Ureter (tissue), 1 donor: ENCODE measurements at regions not wholly inside any gene's neighbourhood (a gene's known extent, or its start where the extent isn't known, plus 50 kb on each side); places are given as distances from the start of the nearest gene placed in this dataset.

Experiments used
- DNase-seq: peaks from one replicate; pipeline ENCODE4 v3.0.0-alpha.2; 2020; ENCODE audit warnings: low spot score
- donor health status: DM: yes; HTN: yes; CAD: no.

- DNase-seq: no peak
Measured at GRCh38 chr6:104322841-104323240, 536.9 kb downstream of the HACE1 start.

GRCh38 chr6:104321301-104321700 lies 538.4 kb downstream of the HACE1 start:
- DNase-seq: no peak

GRCh38 chr6:104320896-104321295 lies 538.8 kb downstream of the HACE1 start:
- no peak for DNase-seq

GRCh38 chr6:104312851-104313250 lies 546.9 kb downstream of the HACE1 start:
- DNase-seq: no peak

- no peak for DNase-seq
Measured at GRCh38 chr6:104306211-104306610, 553.5 kb downstream of the HACE1 start.

DNA sequence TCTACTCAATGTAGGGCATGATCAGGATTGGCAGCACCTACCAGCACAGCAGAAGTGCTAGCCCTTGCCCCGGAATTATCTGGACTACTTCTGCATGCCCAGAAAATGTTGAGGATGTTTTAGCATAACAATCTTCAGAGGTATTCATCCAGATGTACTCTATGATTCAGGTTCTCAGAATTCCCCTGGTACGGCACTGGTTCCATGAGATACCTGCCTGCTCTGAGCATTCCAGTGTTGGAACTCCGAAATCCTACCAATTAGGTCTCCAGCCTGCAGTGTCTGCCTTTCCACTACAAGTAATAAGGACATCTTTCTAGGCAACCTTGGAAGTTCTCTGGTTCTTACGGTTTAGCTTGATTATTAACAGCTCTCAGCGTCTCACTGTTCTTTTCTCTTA lies 554.5 kb downstream of the HACE1 start:
- no peak for DNase-seq

DNA sequence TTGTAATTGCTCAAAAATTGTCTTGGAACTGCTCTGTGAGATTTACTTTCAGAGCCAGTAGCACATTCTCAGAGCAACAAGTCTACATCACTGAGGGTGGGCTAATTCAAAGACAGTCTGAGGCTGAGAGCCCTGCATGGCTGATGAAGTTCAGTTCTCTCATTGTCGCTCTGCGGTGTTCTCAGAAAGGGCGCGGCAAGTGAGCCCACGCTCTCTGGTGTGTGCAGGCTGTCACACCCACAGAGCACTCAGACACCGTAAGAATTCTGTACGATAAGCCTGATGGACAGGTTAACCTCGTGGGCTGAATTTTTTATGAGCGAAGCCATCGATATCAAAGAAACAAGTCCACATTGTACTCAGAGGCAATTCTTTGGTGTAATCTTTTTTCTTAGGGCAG lies 557.8 kb downstream of the HACE1 start:
- no peak for DNase-seq

DNA sequence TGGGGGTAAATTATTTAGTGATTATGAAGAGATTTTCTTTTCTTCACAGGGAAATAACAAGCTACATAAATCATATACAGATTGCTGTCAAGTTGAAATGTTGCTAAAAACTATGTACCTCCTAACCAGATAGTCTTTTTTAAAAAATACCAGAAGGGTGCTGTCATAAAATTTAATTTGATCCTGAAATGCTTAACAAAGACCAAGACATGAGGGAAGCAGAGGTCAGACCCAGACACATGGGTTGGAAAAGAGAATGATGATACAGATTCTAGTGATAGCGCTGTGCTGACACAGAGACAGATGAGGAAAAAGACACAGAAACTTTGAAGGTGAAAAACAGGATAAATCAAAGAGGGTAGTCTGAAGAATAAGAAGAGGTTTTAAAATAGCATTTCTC lies 573.1 kb downstream of the HACE1 start:
- DNase-seq: no peak

DNA sequence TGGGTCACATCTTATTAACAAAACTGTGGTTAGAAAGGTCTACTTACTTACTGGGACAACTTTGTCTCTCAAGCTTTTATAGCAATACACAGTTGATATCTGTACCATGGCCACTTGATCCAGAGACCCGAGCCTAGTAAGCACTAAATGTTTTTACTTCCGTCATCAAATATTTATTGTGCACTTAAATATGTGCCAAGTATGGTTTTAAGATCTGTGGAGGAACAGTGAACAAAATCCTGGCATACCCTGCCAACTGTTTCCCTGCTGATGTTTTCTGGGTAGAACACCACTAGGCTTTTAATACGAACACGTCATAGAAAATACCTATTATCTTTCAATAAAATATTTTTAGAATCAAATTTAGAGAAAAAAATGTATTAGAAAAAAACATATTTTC lies 574.8 kb downstream of the HACE1 start:
- no peak for DNase-seq

- DNase-seq: no peak
Measured at GRCh38 chr6:104282581-104282980, 577.1 kb downstream of the HACE1 start.

DNA sequence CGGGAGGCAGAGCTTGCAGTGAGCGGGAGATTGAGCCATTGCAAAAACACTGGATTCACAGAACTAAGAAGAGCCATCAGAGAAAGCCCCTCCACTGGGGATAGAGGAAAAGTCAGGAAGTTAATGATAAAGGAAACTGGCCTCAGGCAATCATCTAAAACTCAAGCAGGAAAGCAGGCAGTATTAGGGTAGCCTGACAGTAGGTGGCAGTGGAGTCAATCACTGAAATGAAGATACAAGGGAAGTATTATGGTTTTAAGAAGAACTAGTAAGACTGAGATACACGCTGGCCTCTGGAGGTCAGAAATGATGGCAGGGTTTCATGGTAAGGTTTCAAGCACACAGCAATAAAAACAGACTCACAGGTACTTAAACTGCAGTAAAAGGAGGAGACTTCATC lies 578.3 kb downstream of the HACE1 start:
- DNase-seq: no peak

DNA sequence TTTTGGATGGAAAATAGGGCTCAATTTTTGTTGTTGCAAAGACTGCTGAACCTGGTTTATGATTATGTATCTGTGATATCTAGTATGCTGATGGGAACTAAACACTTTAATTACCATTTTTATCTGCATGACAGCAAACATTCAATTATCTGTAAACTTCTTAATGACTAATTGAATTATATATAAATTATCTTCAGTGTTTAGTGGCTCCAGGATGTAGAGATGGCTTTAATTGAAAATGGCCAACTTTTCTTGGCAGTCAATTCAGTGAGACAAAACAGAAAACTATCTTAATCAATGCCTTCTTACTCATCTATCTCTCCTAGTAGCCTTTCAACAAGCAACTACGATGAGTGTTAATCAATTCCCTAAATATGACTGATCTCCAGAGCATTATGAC lies 591.3 kb downstream of the HACE1 start:
- DNase-seq: no peak

DNA sequence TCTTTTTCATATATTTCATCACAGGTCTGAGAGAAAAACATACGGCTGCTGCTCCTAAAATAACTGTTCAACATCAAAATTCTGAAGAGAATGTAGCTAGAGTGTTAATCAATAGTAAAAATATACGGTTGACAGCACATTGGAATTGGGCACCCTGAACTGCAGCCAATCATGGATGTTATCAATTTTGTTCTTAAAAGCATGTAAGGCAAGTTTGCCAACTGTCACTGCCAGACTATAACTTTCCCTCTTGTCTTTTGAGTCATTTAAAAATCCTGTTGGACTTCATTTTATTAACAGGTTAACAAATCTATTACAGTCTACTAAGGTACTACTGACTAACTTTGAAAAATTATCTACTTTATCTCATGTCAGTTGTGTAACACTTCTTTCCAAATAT lies 592.8 kb downstream of the HACE1 start:
- DNase-seq: no peak

DNA sequence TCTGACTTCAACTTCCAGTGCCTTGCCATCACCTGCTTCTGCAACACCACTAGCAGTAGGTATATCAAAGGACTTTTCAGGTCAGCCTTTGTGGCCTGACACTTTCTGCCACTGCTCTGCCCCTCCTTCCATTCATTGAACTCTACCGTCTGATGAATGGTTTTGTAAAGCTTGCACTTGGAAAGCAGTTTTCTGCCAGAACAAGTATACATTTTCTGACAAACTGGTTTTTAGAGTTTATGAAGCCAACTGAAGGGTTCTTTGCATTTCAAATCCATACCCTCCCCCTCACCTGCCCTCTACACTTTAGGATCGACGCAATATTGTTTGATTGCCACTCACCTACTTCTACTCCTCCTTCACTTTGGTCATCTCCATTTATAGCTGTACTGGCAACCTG lies 603.1 kb downstream of the HACE1 start:
- no peak for DNase-seq

- no peak for DNase-seq
Measured at GRCh38 chr6:104253236-104253635, 606.5 kb downstream of the HACE1 start.

GRCh38 chr6:104252276-104252675 lies 607.4 kb downstream of the HACE1 start:
- no peak for DNase-seq

- no peak for DNase-seq
Measured at GRCh38 chr6:104251651-104252050, 608.1 kb downstream of the HACE1 start.

DNA sequence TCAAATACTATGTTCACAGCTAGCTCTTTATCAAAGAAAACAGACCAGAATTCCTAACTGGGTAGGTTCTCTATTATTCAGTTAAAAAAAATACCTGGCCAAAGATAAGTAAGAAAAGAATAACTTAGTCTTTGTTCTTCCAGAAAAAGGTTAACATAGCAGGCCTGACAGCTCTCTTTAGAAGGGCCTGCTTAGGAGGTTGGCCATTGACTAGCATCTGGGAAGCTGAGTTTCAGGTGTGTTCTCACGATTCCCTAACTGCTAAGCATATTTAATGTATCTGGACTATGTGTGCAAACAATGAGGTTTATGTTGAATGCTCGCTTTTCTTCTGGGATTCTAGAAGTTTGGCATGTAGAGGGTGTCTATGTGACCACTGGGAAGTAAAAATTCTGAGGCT lies 618.9 kb downstream of the HACE1 start:
- no peak for DNase-seq

GRCh38 chr6:104239971-104240370 lies 619.7 kb downstream of the HACE1 start:
- DNase-seq: no peak

- no peak for DNase-seq
Measured at GRCh38 chr6:104229057-104229456, 630.7 kb downstream of the HACE1 start.

GRCh38 chr6:104227508-104227907 lies 632.2 kb downstream of the HACE1 start:
- DNase-seq: no peak

GRCh38 chr6:104226790-104227446 lies 632.8 kb downstream of the HACE1 start:
- no peak for DNase-seq

DNA sequence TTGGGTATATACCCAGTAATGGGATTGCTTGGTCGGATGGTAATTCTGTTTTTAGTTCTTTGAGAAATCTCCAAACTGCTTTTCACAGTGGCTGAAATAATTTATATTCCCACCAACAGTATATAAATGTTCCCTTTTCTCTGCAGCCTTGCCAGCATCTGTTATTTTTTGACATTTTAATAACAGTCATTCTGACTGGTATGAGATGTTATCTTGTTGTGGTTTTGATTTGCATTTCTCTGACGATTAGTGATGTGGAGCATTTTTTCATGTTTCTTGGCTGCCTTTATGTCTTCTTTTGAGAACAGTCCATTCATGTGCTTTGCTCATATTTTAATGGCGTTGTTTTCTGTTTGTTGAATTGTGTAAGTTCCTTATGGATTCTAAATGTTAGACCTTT lies 641.6 kb downstream of the HACE1 start:
- no peak for DNase-seq

- DNase-seq: no peak
Measured at GRCh38 chr6:104214901-104215300, 644.8 kb downstream of the HACE1 start.
